NOMO-1 (cell line): ENCODE measurements at regions not wholly inside any gene's neighbourhood (a gene's known extent, or its start where the extent isn't known, plus 50 kb on each side); places are given as distances from the start of the nearest gene placed in this dataset.
A peak's percentile ranks its signal among the peaks of the same experiment; 100 is the strongest.
"Not testable (repeated sequence)": the region's sequence is repeated elsewhere in the genome, so short reads cannot be mapped to it uniquely, and the experiment has no call there.

Experiments
- DNase-seq, 2 experiments: peaks; one replicate each; lab custom pipeline; 2025; ENCODE audit not compliant: unreplicated experiment in 2 of 2; lab: John Stamatoyannopoulos, UW

GRCh38 chr18:78867131-78867530 lies 112.5 kb upstream of the SALL3 start:
- no peak for DNase-seq

DNA sequence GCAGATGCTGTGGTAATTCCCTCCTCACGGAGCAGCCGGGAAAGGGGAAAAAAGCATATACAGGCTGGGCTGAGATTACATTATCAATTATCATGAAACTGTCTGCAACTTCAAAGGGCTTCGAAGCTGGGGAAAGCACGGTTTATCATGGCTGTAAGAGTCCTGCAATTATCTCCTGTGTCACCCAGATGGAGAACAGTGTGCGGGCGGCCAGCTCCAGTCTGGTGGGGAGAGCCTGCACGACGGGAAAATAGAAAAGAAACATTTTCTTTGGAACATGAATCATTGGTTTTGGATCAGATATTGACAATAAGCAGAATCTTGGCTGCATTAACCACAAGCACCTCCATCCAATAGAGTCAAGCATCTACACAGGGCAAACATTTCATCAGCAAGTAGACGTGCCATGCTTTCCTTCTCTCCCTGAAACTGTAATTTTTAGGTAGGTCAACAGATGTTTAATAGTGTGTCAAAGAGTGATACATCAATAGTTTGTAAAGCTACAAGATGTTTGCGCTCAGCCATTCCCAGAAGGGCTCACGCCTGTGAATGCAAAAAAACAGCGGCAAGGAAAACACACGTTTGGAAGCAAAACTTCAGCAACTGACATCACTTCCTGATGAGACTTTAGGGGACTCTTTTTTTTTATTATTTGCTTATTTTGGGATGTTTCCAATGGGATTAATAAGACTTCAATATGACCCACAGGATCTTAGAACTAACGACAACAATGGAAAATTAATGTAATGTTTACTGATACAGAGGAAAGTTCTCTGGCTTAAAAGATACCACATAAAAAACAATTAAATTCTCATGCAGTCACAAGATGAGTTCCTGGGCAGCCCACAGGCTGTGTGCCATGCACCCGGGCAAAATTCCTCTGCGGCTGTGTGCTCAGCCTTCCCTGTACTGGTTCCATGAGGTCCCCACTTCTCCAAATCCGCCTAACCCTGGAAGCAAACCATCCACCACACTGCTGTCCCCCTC lies 111.0 kb upstream of the SALL3 start:
- DNase-seq, result no peak

DNA sequence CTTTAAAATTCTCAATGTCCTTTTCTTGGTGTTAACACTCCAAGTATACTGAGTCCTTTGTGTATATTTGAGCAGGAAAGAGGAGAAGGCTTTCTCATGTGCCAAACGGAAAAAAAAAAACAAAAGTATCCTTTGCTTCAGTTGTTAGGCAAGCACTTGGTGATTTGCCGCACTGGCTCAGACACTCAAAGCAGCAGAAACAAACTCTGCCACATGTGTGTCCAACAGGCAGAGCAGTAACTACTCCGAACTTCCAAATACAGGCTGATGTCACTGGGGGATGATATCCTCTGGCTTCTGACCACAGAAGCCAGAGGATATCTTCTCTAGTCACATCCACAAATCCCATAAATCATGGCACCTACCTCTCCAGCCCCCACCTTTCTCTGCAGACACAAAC lies 108.0 kb upstream of the SALL3 start:
- no peak for DNase-seq

DNA sequence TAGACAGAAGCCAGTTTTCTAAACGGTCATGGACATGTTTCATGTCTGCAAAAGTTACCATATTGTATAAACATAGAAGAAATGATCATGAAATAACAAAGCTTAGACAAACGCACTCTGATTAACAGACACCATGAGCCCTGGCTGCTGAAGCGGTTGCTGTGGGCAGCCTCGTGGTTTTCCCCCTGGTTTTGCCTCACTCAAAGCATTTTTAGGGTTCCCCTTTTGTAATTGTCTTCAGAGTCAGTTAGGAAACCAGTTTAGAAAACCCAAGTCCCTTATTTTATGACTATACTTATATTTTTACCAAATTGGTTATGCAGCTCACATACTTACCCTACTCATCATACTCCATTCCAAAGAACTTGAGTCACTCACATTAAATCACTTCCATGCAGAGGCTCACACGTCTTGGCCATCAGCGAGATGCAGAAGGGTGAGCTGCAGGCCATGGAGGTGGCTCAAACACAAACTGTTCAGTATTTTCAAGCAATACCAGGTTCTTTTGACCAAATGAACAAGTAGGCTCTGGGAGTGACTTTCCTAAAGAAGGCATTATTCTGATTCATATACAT lies 105.6 kb upstream of the SALL3 start:
- DNase-seq, result peak; percentile 54 to 77

DNA sequence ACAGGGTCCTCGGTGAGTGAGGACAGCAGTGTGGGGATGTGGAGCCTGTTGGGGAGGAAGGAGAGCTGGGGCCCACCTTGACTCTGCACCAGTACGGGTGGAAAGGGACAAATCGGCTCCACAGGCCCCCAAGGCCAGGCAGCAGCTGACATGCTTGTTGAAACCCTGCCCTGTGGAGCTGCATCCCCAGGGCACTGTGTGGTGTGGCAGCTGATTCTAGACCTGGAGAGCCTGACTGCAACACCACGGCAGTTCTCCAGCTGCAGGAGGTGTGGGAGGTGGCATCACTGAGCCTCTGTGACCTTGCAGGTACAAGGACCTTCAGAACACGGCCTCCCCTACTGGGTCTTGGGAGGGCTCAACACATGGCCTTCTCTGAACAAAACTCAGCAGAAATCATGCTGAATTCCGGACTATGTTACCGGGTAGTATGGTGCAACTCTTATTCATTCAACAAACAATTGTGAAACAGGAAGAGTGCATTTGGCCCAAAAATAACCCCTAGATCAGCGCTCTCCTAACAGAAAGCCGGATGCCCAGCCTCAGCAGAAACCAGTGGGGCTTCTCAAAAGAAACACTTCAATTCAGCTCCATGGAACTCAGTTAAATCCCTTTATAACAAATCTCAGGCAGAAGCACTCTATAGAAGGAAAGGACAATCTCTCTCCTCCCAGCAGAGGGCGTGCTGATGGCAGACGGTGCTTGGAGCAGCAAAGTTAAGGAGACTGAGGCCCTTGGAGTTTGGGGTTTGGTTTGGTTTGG lies 104.4 kb upstream of the SALL3 start:
- peak; percentile 52 to 54 for DNase-seq

GRCh38 chr18:78875778-78876650 lies 103.6 kb upstream of the SALL3 start:
- no peak for DNase-seq

GRCh38 chr18:78876868-78877267 lies 102.8 kb upstream of the SALL3 start:
- DNase-seq, result no peak

DNA sequence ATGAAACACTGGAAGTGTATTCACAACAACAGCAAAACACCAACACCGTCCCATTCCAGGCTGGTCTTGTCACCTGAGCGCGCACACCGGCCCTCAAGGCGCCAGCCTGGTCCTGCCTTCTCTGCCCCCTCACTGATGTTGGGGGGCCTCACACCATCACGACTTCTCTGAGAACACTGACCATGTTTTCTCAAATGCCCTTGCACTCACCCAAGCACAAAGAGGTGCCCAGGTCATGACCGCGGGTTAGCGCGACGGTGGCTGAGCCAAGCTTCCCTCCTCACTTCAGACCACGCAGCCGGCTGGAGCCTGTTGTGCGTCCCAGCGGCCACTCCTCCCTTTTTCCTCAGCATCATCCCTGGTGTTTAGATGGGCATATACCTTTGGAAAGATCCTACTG lies 101.3 kb upstream of the SALL3 start:
- DNase-seq, result no peak

GRCh38 chr18:78879072-78879883 lies 100.3 kb upstream of the SALL3 start:
- not testable (repeated sequence) for DNase-seq

DNA sequence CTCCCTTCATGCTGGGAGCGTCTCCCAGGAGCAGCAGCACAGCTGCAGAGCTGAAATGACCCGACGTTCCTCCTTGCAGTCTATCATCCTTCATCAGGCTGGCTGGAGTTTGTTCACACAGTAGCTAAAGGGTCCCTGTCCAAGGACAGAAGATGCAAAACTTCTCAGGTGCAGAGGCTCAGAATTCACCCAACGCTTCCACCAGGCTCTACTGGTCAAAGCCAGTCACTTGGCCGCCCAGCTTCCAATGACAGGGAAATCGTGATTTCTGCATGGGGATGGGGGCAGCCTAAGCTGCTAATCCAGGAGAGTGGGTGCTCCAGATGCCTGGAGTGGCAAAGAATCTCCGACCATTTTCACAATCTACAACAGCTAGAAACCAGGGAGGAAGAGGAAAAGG lies 97.0 kb upstream of the SALL3 start:
- DNase-seq, result no peak

DNA sequence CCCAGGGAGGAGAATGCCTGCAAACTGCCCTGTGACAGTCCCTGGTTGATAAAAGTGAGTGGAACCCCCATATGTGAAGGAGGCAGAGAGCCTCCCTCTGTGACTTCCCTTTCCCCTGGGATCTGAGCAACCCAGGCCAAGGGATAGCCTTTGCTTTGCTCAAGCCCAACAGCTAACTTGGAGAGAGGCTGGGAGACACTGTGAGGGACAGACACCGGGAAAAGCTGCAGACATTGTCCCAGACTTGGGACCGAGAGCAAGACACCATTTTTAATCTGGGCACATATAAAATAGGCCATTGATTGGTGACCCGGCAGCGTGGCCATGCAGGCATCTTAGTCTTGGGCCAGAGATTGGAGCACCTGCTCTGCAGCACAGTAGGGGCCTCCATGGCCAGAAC lies 96.1 kb upstream of the SALL3 start:
- DNase-seq, result no peak

GRCh38 chr18:78884502-78884901 lies 95.1 kb upstream of the SALL3 start:
- no peak for DNase-seq

DNA sequence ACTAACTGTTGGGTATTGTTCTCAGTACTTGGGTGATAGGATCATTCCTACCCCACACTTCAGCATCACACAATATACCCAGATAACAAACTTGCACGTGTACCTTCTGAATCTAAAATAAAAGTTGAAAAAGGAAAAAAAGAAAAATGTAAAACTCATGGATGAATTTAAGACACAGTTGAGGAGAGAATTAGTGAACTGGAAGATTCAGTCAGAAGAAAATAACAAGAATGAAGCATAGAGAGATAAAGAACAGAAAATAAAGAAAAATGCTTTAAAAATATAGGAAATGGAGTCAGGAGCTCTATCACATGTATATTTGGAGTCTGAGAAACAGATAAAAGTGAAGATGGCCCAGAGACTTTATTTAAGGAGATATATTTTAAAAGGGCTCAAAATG lies 90.4 kb upstream of the SALL3 start:
- no peak for DNase-seq

DNA sequence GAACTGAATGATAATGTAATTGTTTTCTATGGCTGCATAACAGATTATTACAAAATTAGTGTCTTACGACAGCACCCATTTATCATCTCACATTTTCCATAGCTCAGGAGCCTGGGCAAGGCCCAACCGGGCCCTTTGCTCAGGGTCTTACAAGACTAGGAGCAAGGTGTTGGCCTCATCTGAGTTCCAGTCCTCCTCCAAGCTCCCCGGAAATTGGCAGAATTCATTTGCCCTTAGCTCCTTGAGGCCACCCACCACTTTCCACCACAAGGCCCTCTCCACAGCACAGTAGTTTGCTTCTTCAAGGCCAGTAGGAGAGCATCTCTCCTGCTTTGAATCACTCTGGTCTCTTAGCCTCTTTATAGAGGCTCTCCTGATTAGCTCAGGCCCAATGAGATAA lies 89.2 kb upstream of the SALL3 start:
- no peak for DNase-seq

- DNase-seq, result no peak
These were observed 88.3 kb upstream of the SALL3 start for GRCh38 chr18:78891185-78891762.

- DNase-seq, result no peak
These were observed 87.4 kb upstream of the SALL3 start for GRCh38 chr18:78892177-78892576.

DNA sequence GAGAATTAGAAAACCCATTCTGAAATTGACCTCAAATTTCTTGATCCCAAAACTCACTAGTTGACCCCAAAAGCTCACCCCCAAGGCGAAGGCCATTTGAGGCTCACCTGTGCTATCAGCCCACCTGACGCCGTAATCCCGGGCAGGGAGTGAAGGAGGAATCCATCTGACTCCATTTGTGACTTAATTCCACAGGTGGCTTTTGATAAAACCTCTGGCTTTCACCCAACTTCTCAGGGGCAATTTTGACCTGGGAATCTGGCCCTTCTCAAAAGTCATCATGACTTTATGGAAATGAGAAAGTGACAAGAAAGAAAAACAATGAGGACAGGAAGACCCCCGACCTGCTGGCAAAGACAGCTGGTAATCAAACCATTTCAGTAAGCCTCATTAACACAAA lies 86.9 kb upstream of the SALL3 start:
- DNase-seq, result no peak

- no peak for DNase-seq
These were observed 86.2 kb upstream of the SALL3 start for GRCh38 chr18:78893281-78894032.

GRCh38 chr18:78894033-78894305 lies 85.6 kb upstream of the SALL3 start:
- no peak for DNase-seq
